ENCODE measurements at regions not wholly inside any gene's neighbourhood (a gene's known extent, or its start where the extent isn't known, plus 50 kb on each side); places are given as distances from the start of the nearest gene placed in this dataset.

DNA sequence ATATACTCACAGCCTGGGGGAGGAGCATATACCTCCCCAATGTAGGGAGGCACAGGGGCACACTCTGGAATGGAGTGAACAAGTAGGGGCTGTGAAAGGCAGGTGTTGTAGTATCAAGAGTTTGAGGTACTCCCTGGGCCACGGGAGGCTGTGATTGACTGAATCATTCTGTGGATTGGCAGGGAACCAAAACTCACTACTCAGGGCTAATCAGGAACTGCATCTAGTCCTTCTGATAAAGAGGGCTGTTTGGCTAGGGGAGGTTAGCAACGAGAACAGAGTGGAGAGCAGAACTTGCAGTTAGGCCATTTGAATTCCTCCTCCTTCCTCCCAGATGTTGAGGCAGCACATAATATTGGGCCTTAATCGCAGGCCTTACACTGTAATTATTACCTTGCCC is 369.2 kb upstream of the MPDZ start:
- TF ChIP-seq, protein P1, sequence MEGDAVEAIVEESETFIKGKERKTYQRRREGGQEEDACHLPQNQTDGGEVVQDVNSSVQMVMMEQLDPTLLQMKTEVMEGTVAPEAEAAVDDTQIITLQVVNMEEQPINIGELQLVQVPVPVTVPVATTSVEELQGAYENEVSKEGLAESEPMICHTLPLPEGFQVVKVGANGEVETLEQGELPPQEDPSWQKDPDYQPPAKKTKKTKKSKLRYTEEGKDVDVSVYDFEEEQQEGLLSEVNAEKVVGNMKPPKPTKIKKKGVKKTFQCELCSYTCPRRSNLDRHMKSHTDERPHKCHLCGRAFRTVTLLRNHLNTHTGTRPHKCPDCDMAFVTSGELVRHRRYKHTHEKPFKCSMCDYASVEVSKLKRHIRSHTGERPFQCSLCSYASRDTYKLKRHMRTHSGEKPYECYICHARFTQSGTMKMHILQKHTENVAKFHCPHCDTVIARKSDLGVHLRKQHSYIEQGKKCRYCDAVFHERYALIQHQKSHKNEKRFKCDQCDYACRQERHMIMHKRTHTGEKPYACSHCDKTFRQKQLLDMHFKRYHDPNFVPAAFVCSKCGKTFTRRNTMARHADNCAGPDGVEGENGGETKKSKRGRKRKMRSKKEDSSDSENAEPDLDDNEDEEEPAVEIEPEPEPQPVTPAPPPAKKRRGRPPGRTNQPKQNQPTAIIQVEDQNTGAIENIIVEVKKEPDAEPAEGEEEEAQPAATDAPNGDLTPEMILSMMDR (IDR thresholded peaks at IDR 0.05; ENCODE audit: insufficient read depth, low read depth, low read length, missing control alignments) = no peak
- DNase-seq (ENCODE audit: low read depth) = peak; percentile 16
- no peak overlapping the region for H3K4me3 ChIP-seq (ENCODE audit: low read length)

DNA sequence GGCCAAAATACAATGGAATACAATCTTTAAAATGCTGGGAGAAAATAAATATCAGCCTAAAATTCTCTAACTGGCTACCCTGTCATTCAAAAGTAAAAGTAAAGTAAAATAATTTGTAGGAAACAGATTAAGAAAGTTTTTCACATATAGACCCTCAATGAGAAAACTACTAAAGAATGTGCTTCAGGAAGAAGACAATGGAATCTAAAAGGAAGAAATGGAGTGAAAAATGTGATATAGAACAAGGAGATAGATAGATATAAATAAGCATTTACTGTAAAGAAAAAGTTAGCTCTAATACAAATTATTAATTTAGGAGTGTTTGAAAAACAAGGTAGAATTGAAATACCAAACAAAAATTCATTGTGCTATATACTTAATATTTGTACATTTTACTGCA is 368.6 kb upstream of the MPDZ start:
- H3K4me3 ChIP-seq (ENCODE audit: low read length) = no peak overlapping the region
- DNase-seq (ENCODE audit: low read depth) = no peak
- TF ChIP-seq, protein P1 (IDR thresholded peaks at IDR 0.05; ENCODE audit: insufficient read depth, low read depth, low read length, missing control alignments) = no peak

DNA sequence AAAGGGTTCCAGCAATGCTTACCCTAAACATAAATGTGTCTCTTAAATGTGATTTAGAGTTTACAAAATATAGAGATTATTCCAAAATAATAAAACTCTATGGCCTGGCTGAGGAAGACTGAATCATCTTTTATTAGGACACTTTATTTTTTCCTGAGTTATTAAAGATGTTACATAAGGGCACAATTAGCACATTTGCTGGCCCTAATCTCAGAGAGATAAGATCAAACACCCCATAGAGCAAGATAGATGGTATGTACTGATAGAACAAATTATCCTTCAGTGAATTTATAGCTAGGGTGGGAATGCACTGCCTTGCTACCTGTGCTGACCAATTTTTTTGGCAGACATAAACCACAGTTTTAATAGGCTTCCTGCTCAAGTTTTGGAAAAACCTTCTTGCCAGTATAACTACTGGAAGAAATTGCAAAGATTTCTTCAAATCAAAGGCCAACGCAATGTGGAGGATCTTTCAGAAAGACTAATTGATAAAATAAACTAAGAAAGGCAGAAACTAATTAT is 367.1 kb upstream of the MPDZ start:
- TF ChIP-seq, protein P1 (IDR thresholded peaks at IDR 0.05; ENCODE audit: insufficient read depth, low read depth, low read length, missing control alignments) = no peak
- H3K4me3 ChIP-seq (ENCODE audit: low read length) = no peak overlapping the region
- no peak for DNase-seq (ENCODE audit: low read depth)

DNA sequence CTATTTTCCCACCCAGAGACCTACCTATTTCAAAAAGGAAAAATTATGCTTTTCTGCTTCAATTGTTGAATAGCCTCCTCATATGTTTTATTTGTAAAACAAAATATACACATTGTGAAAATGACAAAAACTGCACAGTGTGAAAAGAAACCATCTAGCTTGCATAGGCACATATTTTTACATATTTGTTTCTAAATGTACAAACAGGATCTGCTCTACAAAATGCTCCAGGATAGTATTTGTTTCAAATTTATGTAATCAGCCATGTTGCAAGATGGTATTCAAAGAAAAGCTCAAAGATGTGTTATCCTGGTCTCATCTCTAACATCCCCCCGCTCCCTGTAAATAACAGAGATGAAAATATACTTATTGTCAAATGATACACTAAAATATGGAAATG is 366.1 kb upstream of the MPDZ start:
- no peak overlapping the region for H3K4me3 ChIP-seq (ENCODE audit: low read length)
- TF ChIP-seq, protein P1 (IDR thresholded peaks at IDR 0.05; ENCODE audit: insufficient read depth, low read depth, low read length, missing control alignments) = no peak
- no peak for DNase-seq (ENCODE audit: low read depth)

DNA sequence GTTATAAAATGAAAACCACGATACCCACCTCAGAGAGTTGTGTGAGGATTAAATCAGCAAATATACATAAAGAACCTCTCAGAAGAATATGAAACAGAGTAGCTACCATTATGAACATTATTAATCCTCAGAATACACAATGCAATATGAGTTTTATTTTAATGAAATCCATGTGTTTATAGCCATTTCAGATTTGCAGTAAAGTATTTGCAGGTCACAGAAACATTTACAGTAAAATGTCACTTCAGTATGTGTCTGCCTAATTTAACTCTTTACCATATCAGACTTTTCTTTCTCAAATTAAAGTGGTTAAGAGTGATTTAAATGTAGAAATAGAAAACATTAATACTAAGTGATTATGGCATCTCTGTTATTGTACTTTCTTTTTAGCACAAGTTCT is 365.2 kb upstream of the MPDZ start:
- no peak for DNase-seq (ENCODE audit: low read depth)
- no peak overlapping the region for H3K4me3 ChIP-seq (ENCODE audit: low read length)
- TF ChIP-seq, protein P1 (IDR thresholded peaks at IDR 0.05; ENCODE audit: insufficient read depth, low read depth, low read length, missing control alignments) = no peak

DNA sequence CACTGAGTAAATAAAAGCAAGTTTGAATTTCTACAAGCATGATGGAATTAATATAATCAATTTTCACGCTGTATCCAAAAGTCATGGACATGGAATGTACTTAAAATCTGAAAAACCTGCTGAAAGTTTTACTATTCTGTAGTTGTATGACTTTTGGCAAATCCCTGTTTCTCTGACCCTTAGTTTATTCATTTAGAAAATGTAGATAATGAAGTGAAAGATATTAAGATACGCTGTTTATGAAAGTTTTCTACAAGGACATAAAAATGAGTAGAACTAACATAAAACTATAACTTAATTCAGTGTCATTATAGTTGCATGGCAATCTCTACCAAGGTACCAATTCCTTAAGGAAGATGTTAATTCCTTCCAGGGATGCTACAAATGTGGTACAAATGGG is 363.2 kb upstream of the MPDZ start:
- no peak for DNase-seq (ENCODE audit: low read depth)
- TF ChIP-seq, protein P1 (IDR thresholded peaks at IDR 0.05; ENCODE audit: insufficient read depth, low read depth, low read length, missing control alignments) = no peak

DNA sequence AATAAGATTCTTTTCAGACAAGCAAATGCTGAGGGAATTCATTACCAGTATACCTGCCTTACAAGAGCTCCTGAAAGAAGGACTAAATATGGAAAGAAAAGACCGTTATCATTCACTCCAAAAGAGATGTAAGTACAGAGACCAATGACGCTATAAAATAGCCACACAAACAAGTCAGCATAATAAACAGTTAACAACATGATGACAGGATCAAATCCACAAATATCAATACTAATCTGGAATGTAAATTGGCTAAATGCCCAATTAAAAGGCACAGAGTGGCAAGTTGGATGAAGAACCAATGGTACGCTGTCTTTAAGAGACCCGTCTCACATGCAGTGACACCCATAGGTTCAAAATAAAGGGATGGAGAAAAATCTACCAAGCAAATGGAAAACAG is 349.6 kb upstream of the MPDZ start:
- TF ChIP-seq, protein P1 (IDR thresholded peaks at IDR 0.05; ENCODE audit: insufficient read depth, low read depth, low read length, missing control alignments) = no peak
- no peak overlapping the region for H3K4me3 ChIP-seq (ENCODE audit: low read length)
- DNase-seq (ENCODE audit: low read depth) = no peak

More for the DNA sequence above, 363.2 kb upstream of the MPDZ start:
- H3K4me3 ChIP-seq (ENCODE audit: low read length) = no peak overlapping the region

All from epithelial cell of esophagus (primary cell).